ENCODE measurements at regions not wholly inside any gene's neighbourhood (a gene's known extent, or its start where the extent isn't known, plus 50 kb on each side); places are given as distances from the start of the nearest gene placed in this dataset.

GRCh38 chr5:8633696-8634095 lies 764.7 kb downstream of the MTRR start:
- Histone ChIP-seq H3K9ac (ENCODE audit: insufficient read length, low read depth) (no peak overlapping the region), H3K36me3 (ENCODE audit: insufficient read depth, insufficient read length, low read length) (no peaks in the 10 kb centered on the region), H3K4me3 (ENCODE audit: insufficient read length, low read depth) (no peak overlapping the region), H3K9me3 (ENCODE audit: insufficient read depth, low read length) (no peaks in the 10 kb centered on the region), H3K4me1 (ENCODE audit: insufficient read depth, insufficient read length) (no peaks in the 10 kb centered on the region), H3K27me3 (ENCODE audit: insufficient read depth, insufficient read length) (no peaks in the 10 kb centered on the region)
- no peak for DNase-seq (ENCODE audit: low read depth, low spot score)
- TF ChIP-seq SUZ12 (IDR thresholded peaks at IDR 0.05; ENCODE audit: extremely low read depth, insufficient read depth, insufficient read length): no peak
- no peak for TF ChIP-seq YY1 (IDR thresholded peaks at IDR 0.05; ENCODE audit: insufficient read depth, insufficient read length)
- TF ChIP-seq ZNF274 (IDR thresholded peaks at IDR 0.05; ENCODE audit: low read depth, low read length): no peak

DNA sequence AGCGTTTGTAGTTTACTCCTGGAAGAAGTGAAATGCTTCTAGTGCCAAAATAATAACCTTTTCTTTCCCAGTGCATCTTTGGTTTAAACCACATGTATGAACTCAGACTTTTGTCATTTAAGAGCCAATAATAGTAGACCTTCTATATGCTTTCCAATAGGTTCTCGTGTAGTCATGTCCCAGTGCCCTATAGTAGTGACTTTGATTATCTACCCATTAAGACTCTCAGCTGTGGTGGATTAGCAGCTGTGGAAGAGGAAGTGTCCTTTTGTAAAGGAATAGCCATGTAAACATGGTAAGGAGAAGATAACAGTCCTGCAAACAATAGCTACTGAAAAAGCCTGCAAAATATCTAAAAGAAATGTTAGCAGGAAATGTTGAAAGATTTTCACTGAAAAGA lies 765.3 kb downstream of the MTRR start:
- H3K36me3 ChIP-seq (ENCODE audit: insufficient read depth, insufficient read length, low read length): no peaks in the 10 kb centered on the region
- H3K9me3 ChIP-seq (ENCODE audit: insufficient read depth, low read length): no peaks in the 10 kb centered on the region
- H3K27me3 ChIP-seq (ENCODE audit: insufficient read depth, insufficient read length): no peaks in the 10 kb centered on the region
- no peak overlapping the region for H3K9ac ChIP-seq (ENCODE audit: insufficient read length, low read depth)
- DNase-seq (ENCODE audit: low read depth, low spot score): no peak
- H3K4me1 ChIP-seq (ENCODE audit: insufficient read depth, insufficient read length): no peaks in the 10 kb centered on the region
- TF ChIP-seq YY1 (IDR thresholded peaks at IDR 0.05; ENCODE audit: insufficient read depth, insufficient read length) (no peak), ZNF274 (IDR thresholded peaks at IDR 0.05; ENCODE audit: low read depth, low read length) (no peak), SUZ12 (IDR thresholded peaks at IDR 0.05; ENCODE audit: extremely low read depth, insufficient read depth, insufficient read length) (no peak)
- H3K4me3 ChIP-seq (ENCODE audit: insufficient read length, low read depth): no peak overlapping the region

DNA sequence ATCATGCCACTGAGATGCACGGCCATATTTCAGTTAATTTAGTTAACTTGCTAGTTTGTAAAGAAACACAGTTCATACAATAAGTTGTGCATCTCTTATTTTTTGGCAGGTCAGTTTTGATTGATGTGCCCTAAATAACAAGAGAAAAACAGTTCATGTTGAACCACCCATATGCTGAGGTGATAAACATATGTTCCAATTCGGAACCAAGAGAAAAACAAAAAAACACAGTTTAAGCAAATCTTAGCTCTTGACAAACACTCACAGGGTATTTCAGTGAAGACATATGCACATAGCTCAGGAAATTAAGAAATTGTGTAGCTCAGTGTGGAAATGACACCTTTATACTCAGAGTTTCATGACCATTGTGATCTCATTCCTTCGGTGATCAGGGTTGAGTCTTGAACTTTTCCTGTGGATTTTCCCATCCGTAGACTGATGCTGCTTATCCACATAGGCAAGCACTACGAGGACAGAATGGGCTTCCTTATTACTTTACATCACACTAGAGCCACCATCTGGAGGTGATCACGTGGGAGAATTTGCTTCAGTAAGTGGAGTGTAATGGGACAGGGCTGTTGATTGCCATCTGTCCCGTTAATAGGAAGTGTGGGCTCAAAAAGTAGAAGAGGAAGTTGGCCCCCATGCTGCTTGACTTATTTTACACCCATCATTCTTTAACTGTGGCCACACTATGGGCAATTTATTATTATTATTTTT lies 773.0 kb downstream of the MTRR start:
- Histone ChIP-seq H3K36me3 (ENCODE audit: insufficient read depth, insufficient read length, low read length) (no peaks in the 10 kb centered on the region), H3K4me1 (ENCODE audit: insufficient read depth, insufficient read length) (no peaks in the 10 kb centered on the region), H3K9ac (ENCODE audit: insufficient read length, low read depth) (no peak overlapping the region), H3K4me3 (ENCODE audit: insufficient read length, low read depth) (no peak overlapping the region), H3K27me3 (ENCODE audit: insufficient read depth, insufficient read length) (no peaks in the 10 kb centered on the region), H3K9me3 (ENCODE audit: insufficient read depth, low read length) (no peaks in the 10 kb centered on the region)
- TF ChIP-seq SUZ12 (IDR thresholded peaks at IDR 0.05; ENCODE audit: extremely low read depth, insufficient read depth, insufficient read length): no peak
- TF ChIP-seq YY1 (IDR thresholded peaks at IDR 0.05; ENCODE audit: insufficient read depth, insufficient read length): no peak
- no peak for TF ChIP-seq ZNF274 (IDR thresholded peaks at IDR 0.05; ENCODE audit: low read depth, low read length)
- no peak for DNase-seq (ENCODE audit: low read depth, low spot score)

GRCh38 chr5:8644377-8644776 lies 775.4 kb downstream of the MTRR start:
- TF ChIP-seq YY1 (IDR thresholded peaks at IDR 0.05; ENCODE audit: insufficient read depth, insufficient read length): no peak
- no peak for TF ChIP-seq ZNF274 (IDR thresholded peaks at IDR 0.05; ENCODE audit: low read depth, low read length)
- TF ChIP-seq SUZ12 (IDR thresholded peaks at IDR 0.05; ENCODE audit: extremely low read depth, insufficient read depth, insufficient read length): no peak
- H3K9ac ChIP-seq (ENCODE audit: insufficient read length, low read depth): no peak overlapping the region
- H3K4me3 ChIP-seq (ENCODE audit: insufficient read length, low read depth): no peak overlapping the region
- H3K27me3 ChIP-seq (ENCODE audit: insufficient read depth, insufficient read length): no peaks in the 10 kb centered on the region
- no peaks in the 10 kb centered on the region for H3K36me3 ChIP-seq (ENCODE audit: insufficient read depth, insufficient read length, low read length)
- DNase-seq (ENCODE audit: low read depth, low spot score): no peak
- no peaks in the 10 kb centered on the region for H3K4me1 ChIP-seq (ENCODE audit: insufficient read depth, insufficient read length)
- H3K9me3 ChIP-seq (ENCODE audit: insufficient read depth, low read length): no peaks in the 10 kb centered on the region

DNA sequence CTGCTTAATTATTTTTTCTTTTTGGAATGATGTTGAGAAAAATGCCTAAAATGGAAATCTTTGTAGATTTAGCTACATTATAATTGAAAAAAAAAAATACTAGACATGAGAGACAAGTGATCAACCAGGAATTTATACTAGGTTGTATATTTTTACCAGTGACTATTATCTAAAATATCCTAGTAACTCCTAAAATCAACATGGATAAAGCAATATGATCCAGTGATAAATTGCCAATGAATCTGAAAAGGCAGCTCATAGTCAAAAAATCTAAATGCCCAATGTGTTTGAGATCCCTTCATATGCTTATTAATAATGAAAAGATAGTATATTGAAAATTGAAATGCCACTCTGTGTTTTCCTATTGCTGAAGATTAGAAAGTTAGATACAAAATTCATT lies 778.2 kb downstream of the MTRR start:
- Histone ChIP-seq H3K9ac (ENCODE audit: insufficient read length, low read depth) (no peak overlapping the region), H3K36me3 (ENCODE audit: insufficient read depth, insufficient read length, low read length) (no peaks in the 10 kb centered on the region), H3K9me3 (ENCODE audit: insufficient read depth, low read length) (no peaks in the 10 kb centered on the region), H3K4me3 (ENCODE audit: insufficient read length, low read depth) (no peak overlapping the region), H3K4me1 (ENCODE audit: insufficient read depth, insufficient read length) (no peaks in the 10 kb centered on the region), H3K27me3 (ENCODE audit: insufficient read depth, insufficient read length) (no peaks in the 10 kb centered on the region)
- no peak for DNase-seq (ENCODE audit: low read depth, low spot score)
- TF ChIP-seq SUZ12 (IDR thresholded peaks at IDR 0.05; ENCODE audit: extremely low read depth, insufficient read depth, insufficient read length) (no peak), YY1 (IDR thresholded peaks at IDR 0.05; ENCODE audit: insufficient read depth, insufficient read length) (no peak), ZNF274 (IDR thresholded peaks at IDR 0.05; ENCODE audit: low read depth, low read length) (no peak)

- no peak overlapping the region for H3K4me3 ChIP-seq (ENCODE audit: insufficient read length, low read depth)
- H3K9me3 ChIP-seq (ENCODE audit: insufficient read depth, low read length): no peaks in the 10 kb centered on the region
- no peaks in the 10 kb centered on the region for H3K27me3 ChIP-seq (ENCODE audit: insufficient read depth, insufficient read length)
- H3K4me1 ChIP-seq (ENCODE audit: insufficient read depth, insufficient read length): no peaks in the 10 kb centered on the region
- no peak for DNase-seq (ENCODE audit: low read depth, low spot score)
- TF ChIP-seq ZNF274 (IDR thresholded peaks at IDR 0.05; ENCODE audit: low read depth, low read length): no peak
- no peak for TF ChIP-seq SUZ12 (IDR thresholded peaks at IDR 0.05; ENCODE audit: extremely low read depth, insufficient read depth, insufficient read length)
- TF ChIP-seq YY1 (IDR thresholded peaks at IDR 0.05; ENCODE audit: insufficient read depth, insufficient read length): no peak
- H3K36me3 ChIP-seq (ENCODE audit: insufficient read depth, insufficient read length, low read length): no peaks in the 10 kb centered on the region
- H3K9ac ChIP-seq (ENCODE audit: insufficient read length, low read depth): no peak overlapping the region
Measured at GRCh38 chr5:8650186-8650585, 781.2 kb downstream of the MTRR start.

DNA sequence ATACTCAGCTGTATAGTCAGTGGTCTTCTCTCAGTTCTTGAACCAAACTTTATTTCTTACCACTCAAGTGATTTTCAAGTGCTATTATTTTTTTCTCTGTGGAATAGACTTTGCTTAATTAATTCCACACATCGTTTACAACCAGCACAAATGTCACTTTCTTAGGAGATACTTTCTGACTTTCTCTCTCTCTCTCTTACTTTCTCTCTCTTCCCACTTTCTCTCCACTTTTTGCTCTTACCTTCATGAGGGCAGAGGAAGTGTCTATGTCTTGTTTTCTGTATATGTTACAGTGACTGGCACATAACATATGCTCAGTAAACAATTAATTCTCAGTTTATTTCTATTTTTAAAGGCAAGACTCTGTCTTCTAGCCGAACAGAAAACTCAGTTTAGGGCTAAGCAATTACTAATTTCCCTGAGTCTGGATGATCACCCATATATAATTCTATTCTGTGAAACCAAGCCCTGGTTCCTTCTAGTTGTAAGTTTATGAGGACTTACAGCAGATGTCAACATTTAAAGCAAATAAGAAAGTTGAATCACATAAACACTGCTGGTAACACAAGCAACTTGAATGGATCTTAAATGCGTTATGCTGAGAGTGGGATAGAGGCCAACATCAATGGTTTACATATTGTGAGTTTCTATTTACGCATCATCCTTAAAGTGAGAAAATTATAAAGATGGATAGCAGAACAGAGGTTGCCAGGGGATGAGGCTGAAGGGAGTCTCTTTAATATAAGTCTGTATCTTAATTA lies 791.4 kb downstream of the MTRR start:
- Histone ChIP-seq H3K36me3 (ENCODE audit: insufficient read depth, insufficient read length, low read length) (no peaks in the 10 kb centered on the region), H3K9ac (ENCODE audit: insufficient read length, low read depth) (no peak overlapping the region), H3K27me3 (ENCODE audit: insufficient read depth, insufficient read length) (no peaks in the 10 kb centered on the region), H3K9me3 (ENCODE audit: insufficient read depth, low read length) (no peaks in the 10 kb centered on the region), H3K4me1 (ENCODE audit: insufficient read depth, insufficient read length) (no peaks in the 10 kb centered on the region), H3K4me3 (ENCODE audit: insufficient read length, low read depth) (no peak overlapping the region)
- no peak for DNase-seq (ENCODE audit: low read depth, low spot score)
- no peak for TF ChIP-seq ZNF274 (IDR thresholded peaks at IDR 0.05; ENCODE audit: low read depth, low read length)
- TF ChIP-seq YY1 (IDR thresholded peaks at IDR 0.05; ENCODE audit: insufficient read depth, insufficient read length): no peak
- TF ChIP-seq SUZ12 (IDR thresholded peaks at IDR 0.05; ENCODE audit: extremely low read depth, insufficient read depth, insufficient read length): no peak
